Naive thymus-derived CD8-positive, alpha-beta T cell (primary cell): ENCODE measurements at regions not wholly inside any gene's neighbourhood (a gene's known extent, or its start where the extent isn't known, plus 50 kb on each side); places are given as distances from the start of the nearest gene placed in this dataset.

ENCODE experiments used
- ATAC-seq, 2 donors: fragments of 150-1000 bp; cut with Tn5 transposase in 1 of 2; sonication (Bioruptor Pico), chemical (Tn5 transposase) in 1 of 2; 1 replicate in 1 of 2; 2 replicates in 1 of 2; pipeline ENCODE4 v1.10.0; 2021; ENCODE audit warnings: mild to moderate bottlenecking in 2 of 2, moderate library complexity in 2 of 2
- POLR2A ChIA-PET: fragments of 350-600 bp; sonication (Branson Sonifier 250); formaldehyde crosslinking; loops from one replicate; lab custom pipeline; 2021; ENCODE audit warnings: antibody characterized with exemption; lab: Charles Lee
- DNase-seq, 10 donors: peaks; one replicate each; pipeline versions ENCODE4 v3.0.0 to v3.0.0-alpha.2; 2020 to 2022
- H3K27ac Mint-ChIP-seq, 10 donors: one replicate each; pipeline ENCODE4 v1.8.0; 2020 to 2022; ENCODE audit warnings: mild to moderate bottlenecking in 10 of 10, mixed read lengths in 10 of 10, moderate library complexity in 4 of 10, inconsistent platforms in 1 of 10
- H3K27me3 Mint-ChIP-seq, 5 donors: one replicate each; pipeline ENCODE4 v1.8.0; 2021 to 2022; ENCODE audit warnings: mixed read lengths in 5 of 5
- H3K36me3 Mint-ChIP-seq, 3 donors: one replicate each; pipeline ENCODE4 v1.8.0; 2020 to 2022; ENCODE audit warnings: mixed read lengths in 3 of 3, mild to moderate bottlenecking in 2 of 3, inconsistent platforms in 1 of 3
- H3K4me1 Mint-ChIP-seq, 4 donors: one replicate each; pipeline ENCODE4 v1.8.0; 2021 to 2022; ENCODE audit warnings: mixed read lengths in 4 of 4
- H3K4me3 Mint-ChIP-seq, 10 donors: one replicate each; pipeline ENCODE4 v1.8.0; 2020 to 2022; ENCODE audit warnings: mild to moderate bottlenecking in 10 of 10, mixed read lengths in 10 of 10, moderate library complexity in 6 of 10, inconsistent platforms in 1 of 10
- H3K9me3 Mint-ChIP-seq, 9 donors: one replicate each; pipeline ENCODE4 v1.8.0; 2020 to 2022; ENCODE audit warnings: mixed read lengths in 9 of 9, mild to moderate bottlenecking in 3 of 9, inconsistent platforms in 1 of 9, moderate library complexity in 1 of 9

DNA sequence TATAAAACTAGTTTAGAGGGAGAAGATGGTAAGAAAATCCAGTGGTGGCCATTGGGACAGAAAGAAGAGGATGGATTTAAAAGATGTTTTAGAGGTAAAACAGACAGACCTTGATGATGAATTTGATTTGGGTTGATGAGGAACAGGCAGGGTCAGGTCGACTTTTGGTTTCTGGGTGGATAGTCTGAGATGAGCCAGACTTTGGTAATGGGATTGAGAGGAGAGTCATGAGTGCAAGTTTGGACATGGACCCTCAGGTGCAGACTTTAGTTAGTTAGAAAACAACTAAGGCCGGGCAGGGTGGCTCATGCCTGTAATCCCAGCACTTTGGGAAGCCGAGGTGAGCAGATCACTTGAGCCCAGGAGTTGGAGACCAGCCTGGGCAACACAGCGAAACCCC lies 257.9 kb downstream of the MAFB start:
- no peak overlapping the region for H3K27ac Mint-ChIP-seq
- POLR2A ChIA-PET, result no interaction called here

DNA sequence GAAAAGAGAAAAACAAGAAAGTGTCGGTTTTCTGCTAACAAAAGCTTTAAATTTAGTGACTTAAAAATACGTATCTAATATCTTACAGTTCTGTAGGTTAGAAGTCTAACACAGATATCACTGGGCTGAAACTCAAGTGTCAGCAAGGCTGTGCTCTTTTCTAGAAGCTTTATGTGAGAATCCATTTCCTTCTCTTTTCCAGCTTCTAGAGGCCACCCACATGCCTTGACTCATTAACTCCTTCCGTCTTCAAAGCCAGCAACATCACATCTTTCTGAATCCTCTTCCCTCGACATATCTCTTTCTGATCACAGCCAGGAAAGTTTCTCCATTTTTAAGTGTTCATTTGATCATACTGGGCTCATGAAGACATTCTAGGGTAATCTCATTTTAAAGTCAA lies 262.0 kb downstream of the MAFB start:
- POLR2A ChIA-PET, result no interaction called here
- ATAC-seq, result no peak
- Mint-ChIP-seq H3K4me1 (no peaks in the 10 kb centered on the region), H3K27me3 (peaks cover 7 to 28% (median 14%) of the 10 kb centered on the region in 5 donors), H3K4me3 (no peak overlapping the region), H3K27ac (no peak overlapping the region), H3K36me3 (no peaks in the 10 kb centered on the region), H3K9me3 (peaks cover 0 to 6% (median 0%) of the 10 kb centered on the region in 9 donors)
- DNase-seq, result no peak

More for the DNA sequence above, 257.9 kb downstream of the MAFB start:
- H3K36me3 Mint-ChIP-seq, result no peaks in the 10 kb centered on the region
- no peaks in the 10 kb centered on the region for H3K4me1 Mint-ChIP-seq
- ATAC-seq, result no peak
- H3K4me3 Mint-ChIP-seq, result no peak overlapping the region
- DNase-seq, result no peak
- H3K9me3 Mint-ChIP-seq, result peaks cover 0 to 5% (median 0%) of the 10 kb centered on the region in 9 donors
- peaks cover 5 to 40% (median 14%) of the 10 kb centered on the region in 5 donors for H3K27me3 Mint-ChIP-seq

DNA sequence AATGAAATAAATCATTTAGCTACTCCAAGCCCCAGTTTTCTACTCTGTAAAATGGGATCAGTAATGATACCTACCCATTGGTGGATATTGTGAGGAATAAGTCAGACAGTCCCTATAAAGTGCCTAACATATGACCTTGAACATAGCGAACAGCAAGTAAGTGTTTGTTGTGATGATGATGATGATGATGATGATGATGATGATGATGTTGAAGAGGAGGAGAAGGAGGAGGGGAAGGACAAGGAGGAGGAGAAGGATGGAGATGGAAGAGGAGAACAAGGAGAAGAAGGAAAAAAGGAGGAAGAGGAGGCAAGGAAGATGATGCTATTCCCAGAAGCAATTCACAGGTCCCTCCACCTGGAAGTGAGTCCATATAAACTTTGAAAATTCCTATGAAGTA lies 264.3 kb downstream of the MAFB start:
- Mint-ChIP-seq H3K4me3 (no peak overlapping the region), H3K27me3 (peaks cover 7 to 18% (median 8%) of the 10 kb centered on the region in 5 donors), H3K36me3 (no peaks in the 10 kb centered on the region), H3K9me3 (peaks cover 0 to 6% (median 0%) of the 10 kb centered on the region in 9 donors), H3K27ac (no peak overlapping the region), H3K4me1 (no peaks in the 10 kb centered on the region)
- no peak for ATAC-seq
- DNase-seq, result no peak
- POLR2A ChIA-PET, result no interaction called here

DNA sequence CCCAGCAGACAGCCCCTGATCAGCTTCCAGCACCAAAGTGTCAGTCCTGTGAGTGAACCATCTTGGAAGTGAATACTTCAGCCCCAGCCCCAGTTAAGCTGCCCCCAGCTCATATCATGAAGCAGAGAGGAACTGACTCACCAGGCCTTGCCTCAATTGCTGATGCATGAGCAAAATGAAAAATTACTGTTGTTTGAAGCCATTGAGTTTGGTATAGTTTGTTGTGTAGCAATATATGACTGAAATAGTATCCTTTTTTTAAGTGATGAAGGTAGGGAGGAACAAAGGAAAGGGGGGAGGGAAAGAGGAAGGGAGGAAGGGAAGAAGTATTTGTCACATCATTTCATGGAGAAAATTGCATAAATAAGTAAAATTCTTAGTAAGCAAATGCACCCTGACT lies 266.4 kb downstream of the MAFB start:
- no peak overlapping the region for H3K4me3 Mint-ChIP-seq
- H3K36me3 Mint-ChIP-seq, result no peaks in the 10 kb centered on the region
- no peak overlapping the region for H3K27ac Mint-ChIP-seq
- H3K4me1 Mint-ChIP-seq, result no peaks in the 10 kb centered on the region
- peaks cover 0 to 3% (median 0%) of the 10 kb centered on the region in 9 donors for H3K9me3 Mint-ChIP-seq
- DNase-seq (no peak), ATAC-seq (no peak)
- POLR2A ChIA-PET, result no interaction called here
- peaks cover 0 to 13% (median 3%) of the 10 kb centered on the region in 5 donors for H3K27me3 Mint-ChIP-seq

DNA sequence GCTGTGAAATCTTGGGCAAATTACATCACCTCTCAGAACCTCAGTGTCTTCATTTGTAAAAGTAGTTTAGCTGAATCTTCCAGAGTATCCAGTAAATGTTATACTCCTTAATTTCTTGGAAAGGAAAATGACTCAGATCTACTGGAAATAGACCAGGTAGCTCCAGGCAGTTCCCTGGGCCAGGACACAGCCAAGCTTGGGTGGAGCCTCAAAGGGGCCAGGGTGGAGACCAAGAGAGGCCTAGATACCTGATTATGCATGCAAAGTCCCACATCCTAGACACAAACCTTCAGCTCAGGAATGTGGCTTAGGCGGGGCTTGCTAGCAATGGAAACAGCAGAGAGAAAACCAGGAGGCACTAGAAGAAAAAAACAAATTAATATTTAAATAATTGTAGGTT lies 272.8 kb downstream of the MAFB start:
- DNase-seq (no peak), ATAC-seq (no peak)
- POLR2A ChIA-PET, result no interaction called here
- Mint-ChIP-seq H3K27me3 (peaks cover 4 to 13% (median 5%) of the 10 kb centered on the region in 5 donors), H3K4me3 (no peak overlapping the region), H3K9me3 (peaks cover 0 to 14% (median 3%) of the 10 kb centered on the region in 9 donors), H3K27ac (no peak overlapping the region), H3K36me3 (no peaks in the 10 kb centered on the region), H3K4me1 (no peaks in the 10 kb centered on the region)

DNA sequence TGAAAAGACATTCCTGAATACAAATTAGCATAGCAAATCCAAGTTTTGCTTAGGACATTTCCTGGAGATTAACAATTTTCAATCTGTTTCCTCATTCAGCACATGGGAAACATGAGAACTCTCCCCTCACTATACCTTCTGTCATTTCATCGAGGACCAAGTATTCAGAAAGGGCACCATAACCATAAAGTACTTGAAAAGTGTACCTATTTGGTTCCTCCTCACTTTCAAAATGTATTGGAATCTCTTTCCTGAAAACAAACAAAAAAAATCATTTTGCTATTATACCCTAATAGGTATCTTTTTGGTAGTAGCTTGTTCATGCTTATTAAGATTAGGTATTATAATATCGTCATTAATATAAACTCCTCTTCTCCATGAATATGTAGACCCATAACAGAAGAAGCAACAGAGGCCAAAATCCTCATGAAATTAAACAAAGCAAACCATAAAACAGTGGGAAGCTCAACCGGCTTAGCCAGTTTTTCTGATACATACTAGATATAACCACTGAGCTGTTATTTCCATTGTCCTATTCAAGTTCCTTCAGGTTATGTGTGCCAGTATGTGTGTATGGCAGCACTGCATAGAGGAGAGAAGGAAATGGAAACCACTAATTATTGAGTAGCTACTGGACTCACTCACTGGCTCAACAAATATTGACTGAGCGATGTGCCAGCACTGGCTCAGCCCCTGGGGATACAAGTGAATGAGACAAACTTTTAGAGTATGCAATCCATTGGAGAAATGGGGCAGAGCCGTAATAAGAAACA lies 274.0 kb downstream of the MAFB start:
- Mint-ChIP-seq H3K27me3 (peaks cover 4 to 13% (median 10%) of the 10 kb centered on the region in 5 donors), H3K4me1 (no peaks in the 10 kb centered on the region), H3K4me3 (no peak overlapping the region), H3K9me3 (peaks cover 0 to 14% (median 3%) of the 10 kb centered on the region in 9 donors), H3K27ac (no peak overlapping the region), H3K36me3 (no peaks in the 10 kb centered on the region)
- DNase-seq (no peak), ATAC-seq (no peak)
- POLR2A ChIA-PET, result no interaction called here

DNA sequence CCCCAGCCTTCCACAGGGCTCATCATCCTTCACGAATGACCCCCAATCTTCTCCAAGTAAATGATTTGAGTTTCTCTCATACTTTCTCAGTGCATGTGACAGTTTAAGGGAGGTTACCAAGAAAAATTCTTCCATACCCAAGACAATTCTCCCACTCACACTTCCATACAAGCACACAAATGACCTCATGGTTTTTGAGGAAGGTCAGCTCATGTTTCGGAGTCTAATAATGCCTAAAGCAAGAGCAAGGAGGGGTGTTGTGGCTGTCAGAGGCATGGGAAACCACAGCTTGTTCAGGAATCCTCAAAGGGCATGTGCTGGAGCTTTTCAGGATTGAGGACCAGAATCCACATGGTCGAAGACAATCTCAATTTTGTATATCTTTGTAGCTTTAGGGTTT lies 279.0 kb downstream of the MAFB start:
- POLR2A ChIA-PET, result no interaction called here
- H3K27me3 Mint-ChIP-seq, result peaks cover 2 to 40% (median 15%) of the 10 kb centered on the region in 5 donors
- no peaks in the 10 kb centered on the region for H3K36me3 Mint-ChIP-seq
- DNase-seq (no peak), ATAC-seq (no peak)
- H3K4me3 Mint-ChIP-seq, result no peak overlapping the region
- H3K4me1 Mint-ChIP-seq, result no peaks in the 10 kb centered on the region
- peaks cover 0 to under 1% (median 0%) of the 10 kb centered on the region in 9 donors for H3K9me3 Mint-ChIP-seq
- no peak overlapping the region for H3K27ac Mint-ChIP-seq

DNA sequence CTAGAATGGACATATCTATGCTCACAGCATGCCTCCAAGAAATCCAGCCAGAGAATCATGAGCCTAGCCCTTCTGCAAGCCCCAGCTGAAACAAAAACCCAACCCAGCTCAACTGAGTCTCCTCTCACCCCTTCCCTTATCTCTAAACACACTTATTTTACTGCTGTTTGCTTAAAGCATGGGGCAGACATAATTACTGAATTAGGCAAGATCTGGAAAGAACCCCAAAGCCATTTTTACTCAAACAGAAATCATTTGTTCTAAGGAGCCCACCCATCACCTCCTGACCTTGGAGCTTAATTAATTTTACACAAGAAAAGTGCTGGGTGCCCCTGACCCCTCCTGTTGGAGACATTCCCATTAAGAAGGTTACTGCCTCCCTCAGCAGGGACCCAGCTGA lies 291.6 kb downstream of the MAFB start:
- peaks cover 0 to 14% (median 4%) of the 10 kb centered on the region in 9 donors for H3K9me3 Mint-ChIP-seq
- no peak overlapping the region for H3K4me3 Mint-ChIP-seq
- ATAC-seq (no peak), DNase-seq (no peak)
- no peak overlapping the region for H3K27ac Mint-ChIP-seq
- H3K4me1 Mint-ChIP-seq, result no peaks in the 10 kb centered on the region
- H3K36me3 Mint-ChIP-seq, result no peaks in the 10 kb centered on the region
- POLR2A ChIA-PET, result no interaction called here
- H3K27me3 Mint-ChIP-seq, result peaks cover 0 to 9% (median 0%) of the 10 kb centered on the region in 5 donors

DNA sequence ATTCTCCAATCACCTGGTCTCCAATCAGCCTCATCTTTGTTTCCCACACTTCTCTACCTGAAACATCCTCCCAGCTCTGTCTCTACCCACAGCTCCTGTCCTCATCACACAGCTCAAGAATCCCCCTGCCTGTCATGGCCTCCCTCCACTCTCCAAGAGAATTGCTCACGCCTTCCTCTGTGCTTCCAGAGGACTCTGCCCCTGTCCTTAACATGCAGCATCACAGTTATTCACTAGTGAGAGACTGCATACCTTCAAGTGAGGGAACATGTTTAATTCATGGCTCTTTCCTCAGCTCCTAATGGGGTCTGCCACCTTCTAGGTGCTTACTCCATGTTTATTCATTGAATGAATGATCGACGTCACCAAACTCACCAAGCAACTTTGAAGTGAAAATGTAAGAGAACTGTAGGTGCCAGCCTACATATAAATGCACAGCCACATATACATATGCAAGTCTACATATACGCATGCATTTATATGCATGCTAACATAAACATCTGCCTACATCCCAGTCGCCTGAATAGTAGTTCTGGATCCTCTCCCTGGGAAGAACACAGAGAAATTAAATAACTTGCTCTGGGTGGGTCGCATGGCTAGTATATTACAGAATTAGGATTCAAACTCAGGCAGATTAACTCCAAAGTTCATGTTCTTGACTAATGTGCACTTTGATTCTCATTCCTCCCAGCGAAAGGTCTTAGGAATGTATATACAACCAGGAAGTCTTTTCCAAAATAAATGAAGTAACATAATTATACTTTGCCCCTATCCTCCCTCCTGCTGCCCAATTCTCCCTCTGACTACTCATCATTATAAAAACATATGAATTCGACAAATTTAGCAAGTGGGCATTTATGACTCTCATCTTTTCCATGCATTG lies 295.6 kb downstream of the MAFB start:
- POLR2A ChIA-PET, result no interaction called here
- no peak for DNase-seq
- H3K27ac Mint-ChIP-seq, result no peak overlapping the region
- H3K9me3 Mint-ChIP-seq, result peaks cover 0 to 4% (median 0%) of the 10 kb centered on the region in 9 donors
- no peak overlapping the region for H3K4me3 Mint-ChIP-seq
- no peaks in the 10 kb centered on the region for H3K36me3 Mint-ChIP-seq
- H3K27me3 Mint-ChIP-seq, result peaks cover 0 to 16% (median 5%) of the 10 kb centered on the region in 5 donors
- H3K4me1 Mint-ChIP-seq, result no peaks in the 10 kb centered on the region
- no peak for ATAC-seq

DNA sequence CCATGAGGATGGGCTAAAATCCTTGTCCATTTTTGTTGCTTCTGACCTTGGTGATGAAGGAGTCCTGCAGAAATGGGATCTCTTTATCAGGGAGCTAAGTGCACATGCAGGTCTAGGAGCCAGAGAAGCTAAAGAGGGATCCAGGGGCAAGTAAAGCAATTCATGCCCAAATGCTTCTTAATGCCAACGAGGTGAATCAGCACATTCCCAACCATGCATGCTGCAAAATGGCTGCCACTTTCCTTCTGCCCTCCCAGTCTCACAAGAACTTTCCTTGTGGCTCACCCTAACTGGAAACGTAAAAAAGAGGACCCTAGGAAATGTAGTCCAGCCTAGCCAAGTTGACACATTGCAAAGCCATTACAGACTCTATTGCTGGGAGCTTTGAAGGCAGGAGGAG lies 298.4 kb downstream of the MAFB start:
- Mint-ChIP-seq H3K27me3 (peaks cover 0 to 14% (median 5%) of the 10 kb centered on the region in 5 donors), H3K36me3 (no peaks in the 10 kb centered on the region), H3K27ac (no peak overlapping the region), H3K4me1 (no peaks in the 10 kb centered on the region), H3K4me3 (no peak overlapping the region), H3K9me3 (peaks cover 0 to 9% (median 3%) of the 10 kb centered on the region in 9 donors)
- no peak for ATAC-seq
- DNase-seq, result no peak
- POLR2A ChIA-PET, result no interaction called here

DNA sequence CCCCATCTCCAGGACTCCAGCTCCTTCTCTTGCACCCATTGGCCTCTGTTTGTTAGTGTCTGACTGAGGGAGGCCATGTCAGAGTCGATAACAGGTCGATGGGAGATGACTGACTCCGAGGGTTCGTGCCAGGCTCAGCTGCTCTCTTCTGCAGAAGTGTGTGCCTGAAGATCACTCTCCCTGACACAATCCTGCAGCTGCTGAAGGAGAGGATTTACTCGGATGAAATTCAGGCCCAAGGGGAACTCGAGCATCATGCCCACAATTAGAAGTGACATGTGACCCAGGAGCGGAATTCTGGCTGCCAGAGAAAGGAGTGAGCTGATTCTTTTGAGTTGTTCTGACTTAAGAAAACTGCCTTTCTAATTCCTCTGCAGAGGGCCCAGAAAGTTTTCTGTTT lies 318.2 kb downstream of the MAFB start:
- H3K9me3 Mint-ChIP-seq, result peaks cover 0 to 14% (median 5%) of the 10 kb centered on the region in 9 donors
- POLR2A ChIA-PET, result no interaction called here
- no peaks in the 10 kb centered on the region for H3K4me1 Mint-ChIP-seq
- DNase-seq, result no peak
- peaks cover under 1 to 4% (median 2%) of the 10 kb centered on the region in 5 donors for H3K27me3 Mint-ChIP-seq
- no peak overlapping the region for H3K4me3 Mint-ChIP-seq
- no peak overlapping the region for H3K27ac Mint-ChIP-seq
- peaks cover 0 to 3% (median 0%) of the 10 kb centered on the region in 3 donors for H3K36me3 Mint-ChIP-seq
- no peak for ATAC-seq

DNA sequence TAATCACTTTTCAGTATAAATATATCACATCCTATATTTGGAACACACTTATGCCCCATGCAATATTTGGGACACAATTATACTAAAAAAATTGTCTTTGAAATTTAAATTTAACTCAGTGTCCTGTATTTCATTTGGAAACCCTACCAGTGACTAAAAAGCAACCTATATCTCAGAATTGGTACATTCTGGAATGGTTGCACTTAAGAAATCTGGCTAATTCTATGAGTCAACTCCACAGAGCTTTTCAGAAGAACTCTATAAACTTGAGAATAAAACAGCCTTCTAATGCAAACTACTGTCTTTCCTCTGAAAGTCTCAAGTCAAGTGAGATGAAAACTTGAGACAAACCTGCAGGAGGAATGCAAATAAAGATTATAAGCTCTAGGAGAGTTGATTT lies 320.2 kb downstream of the MAFB start:
- DNase-seq, result no peak
- POLR2A ChIA-PET, result no interaction called here
- Mint-ChIP-seq H3K27me3 (peaks cover 4 to 17% (median 10%) of the 10 kb centered on the region in 5 donors), H3K4me1 (no peaks in the 10 kb centered on the region), H3K4me3 (no peak overlapping the region), H3K36me3 (no peaks in the 10 kb centered on the region), H3K9me3 (peaks cover 0 to 7% (median 0%) of the 10 kb centered on the region in 9 donors), H3K27ac (no peak overlapping the region)
- ATAC-seq, result no peak

DNA sequence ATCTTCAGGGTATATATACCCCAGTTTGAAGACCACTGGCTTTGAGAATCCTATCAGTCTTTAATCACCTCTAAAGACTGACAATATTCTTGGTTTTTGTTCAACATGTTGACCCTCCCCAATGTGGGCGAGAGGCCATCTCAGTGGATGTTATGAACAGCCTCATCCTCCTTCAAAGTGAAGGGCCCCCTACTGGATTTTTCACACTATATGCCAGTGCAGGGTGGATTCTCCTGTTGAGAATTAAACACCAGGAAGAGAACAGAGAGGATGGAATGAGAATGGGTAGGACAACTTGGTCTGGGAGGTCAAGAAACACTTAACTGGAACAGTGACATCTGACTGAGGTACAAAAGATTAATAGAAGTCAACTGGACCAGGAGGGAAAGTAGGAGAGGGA lies 327.1 kb downstream of the MAFB start:
- H3K4me1 Mint-ChIP-seq, result no peaks in the 10 kb centered on the region
- POLR2A ChIA-PET, result no interaction called here
- H3K9me3 Mint-ChIP-seq, result peaks cover 0 to 8% (median 0%) of the 10 kb centered on the region in 9 donors
- no peak for DNase-seq
- no peak for ATAC-seq
- no peak overlapping the region for H3K4me3 Mint-ChIP-seq
- H3K27ac Mint-ChIP-seq, result no peak overlapping the region
- peaks cover 1 to 39% (median 8%) of the 10 kb centered on the region in 5 donors for H3K27me3 Mint-ChIP-seq
- H3K36me3 Mint-ChIP-seq, result no peaks in the 10 kb centered on the region
